ENCODE measurements at regions not wholly inside any gene's neighbourhood (a gene's known extent, or its start where the extent isn't known, plus 50 kb on each side); places are given as distances from the start of the nearest gene placed in this dataset.

- TF ChIP-seq ARNT (IDR thresholded peaks at IDR 0.05) (no peak), L3MBTL2 (conservative IDR thresholded peaks at IDR 0.05) (no peak), SUZ12 (IDR thresholded peaks at IDR 0.05) (no peak), NFRKB (IDR thresholded peaks at IDR 0.05) (no peak), ELF4 (IDR thresholded peaks at IDR 0.05) (no peak)
These were observed 142.0 kb upstream of the RET start for GRCh38 chr10:42934842-42935241.

Measured in HEK293T (cell line).